Uterus (tissue), 2 donors: ENCODE measurements at regions not wholly inside any gene's neighbourhood (a gene's known extent, or its start where the extent isn't known, plus 50 kb on each side); places are given as distances from the start of the nearest gene placed in this dataset.

Experiments
- CTCF ChIP-seq, 4 experiments: fragments of 200-600 bp in 2 of 4; fragments of 450-650 bp in 2 of 4; sonication (generic) in 2 of 4; IDR thresholded peaks; one replicate each; pipeline ENCODE4 v1.5.1; 2016 to 2019; ENCODE audit warnings: antibody characterized with exemption in 4 of 4, mild to moderate bottlenecking in 2 of 4, moderate library complexity in 1 of 4
- POLR2A ChIP-seq, 2 donors: fragments of 450-650 bp; IDR thresholded peaks; one replicate each; pipeline ENCODE4 v1.6.1; 2016; ENCODE audit warnings: antibody characterized with exemption in 2 of 2, mild to moderate bottlenecking in 1 of 2, moderate library complexity in 1 of 2

GRCh38 chr13:65414187-65414586 lies 1815.9 kb downstream of the PCDH9 start:
- TF ChIP-seq CTCF (IDR thresholded peaks at IDR 0.05) (no peak), POLR2A (IDR thresholded peaks at IDR 0.05) (no peak)
